HEK293 (cell line): ENCODE measurements at regions not wholly inside any gene's neighbourhood (a gene's known extent, or its start where the extent isn't known, plus 50 kb on each side); places are given as distances from the start of the nearest gene placed in this dataset.

ENCODE experiments used
- CTCF ChIA-PET: fragments of 350-600 bp; formaldehyde crosslinking; extraction: SDS; loops from one replicate; lab custom pipeline; 2021; ENCODE audit warnings: antibody characterized with exemption; lab: Yijun Ruan, JAX
- POLR2A ChIA-PET: fragments of 300-600 bp; formaldehyde crosslinking; extraction: SDS; loops from one replicate; lab custom pipeline; 2020; ENCODE audit warnings: antibody characterized with exemption, inconsistent platforms; lab: Yijun Ruan, JAX
- H3K27ac ChIP-seq: fragments of 200-500 bp; sonication (Bioruptor generic); 2 replicates; pipeline ENCODE4 v1.5.1; 2014; ENCODE audit warnings: low read depth, low read length, control low read depth, inconsistent platforms; ENCODE audit errors: extremely low read depth
- H3K36me3 ChIP-seq, 2 experiments: fragments of 200-500 bp in 1 of 2; sonication (Bioruptor generic) in 1 of 2; 1 replicate in 1 of 2; 2 replicates in 1 of 2; pipeline ENCODE4 v1.5.1; 2014 to 2017; ENCODE audit warnings: inconsistent platforms in 2 of 2, low read length in 2 of 2; ENCODE audit not compliant: control insufficient read depth in 2 of 2, insufficient read depth in 1 of 2
- H3K4me1 ChIP-seq: fragments of 200-500 bp; sonication (Bioruptor generic); 2 replicates; pipeline ENCODE4 v1.5.1; 2014; ENCODE audit warnings: mild to moderate bottlenecking, low read length, inconsistent platforms; ENCODE audit not compliant: control insufficient read depth, insufficient read depth
- H3K4me3 ChIP-seq: 2 replicates; pipeline ENCODE4 v1.5.1; 2011; ENCODE audit warnings: low read depth, mild to moderate bottlenecking, control low read depth, low read length, moderate library complexity
- H3K9me3 ChIP-seq: fragments of 200-500 bp; sonication (Bioruptor generic); 2 replicates; pipeline ENCODE4 v1.5.1; 2014; ENCODE audit warnings: low read depth, low read length, inconsistent platforms; ENCODE audit not compliant: control insufficient read depth, insufficient read depth
- GLIS1 ChIP-seq: fragments of 450-650 bp; formaldehyde crosslinking; IDR thresholded peaks from 2 replicates; pipeline ENCODE4 v1.5.1; 2016; ENCODE audit warnings: missing biosample characterization, missing genetic modification characterization
- HOXC10 ChIP-seq: sonication (generic); formaldehyde crosslinking; IDR thresholded peaks from 2 replicates; pipeline ENCODE4 v1.8.1; 2023; ENCODE audit warnings: mild to moderate bottlenecking, missing genetic modification reagents
- KLF10 ChIP-seq: fragments of 450-650 bp; IDR thresholded peaks from 2 replicates; pipeline ENCODE4 v1.5.1; 2018; ENCODE audit warnings: missing biosample characterization, mild to moderate bottlenecking, missing genetic modification characterization
- KLF17 ChIP-seq: fragments of 450-650 bp; formaldehyde crosslinking; IDR thresholded peaks from 2 replicates; pipeline ENCODE4 v1.5.1; 2016; ENCODE audit warnings: missing biosample characterization, missing genetic modification characterization
- MYNN ChIP-seq: fragments of 450-650 bp; formaldehyde crosslinking; IDR thresholded peaks from 2 replicates; pipeline ENCODE4 v1.5.1; 2016; ENCODE audit warnings: missing biosample characterization, missing genetic modification characterization, borderline replicate concordance
- MZF1 ChIP-seq: fragments of 450-650 bp; formaldehyde crosslinking; IDR thresholded peaks from 2 replicates; pipeline ENCODE4 v1.5.1; 2017; ENCODE audit warnings: missing biosample characterization, missing genetic modification characterization, borderline replicate concordance
- RBAK ChIP-seq: fragments of 450-650 bp; formaldehyde crosslinking; IDR thresholded peaks from 2 replicates; pipeline ENCODE4 v1.5.1; 2016; ENCODE audit warnings: missing biosample characterization, missing genetic modification characterization
- SALL2 ChIP-seq: fragments of 450-650 bp; formaldehyde crosslinking; IDR thresholded peaks from 2 replicates; pipeline ENCODE4 v1.5.0; 2017; ENCODE audit warnings: missing biosample characterization, mild to moderate bottlenecking, missing genetic modification characterization, borderline replicate concordance
- ZBTB8A ChIP-seq: fragments of 450-650 bp; formaldehyde crosslinking; IDR thresholded peaks from 2 replicates; pipeline ENCODE4 v1.5.1; 2016; ENCODE audit warnings: missing biosample characterization, missing genetic modification characterization
- ZIC2 ChIP-seq: fragments of 450-650 bp; formaldehyde crosslinking; IDR thresholded peaks from 2 replicates; pipeline ENCODE4 v1.5.1; 2016; ENCODE audit warnings: missing biosample characterization, missing genetic modification characterization
- ZNF121 ChIP-seq: fragments of 450-650 bp; formaldehyde crosslinking; IDR thresholded peaks from 2 replicates; pipeline ENCODE4 v1.5.1; 2016; ENCODE audit warnings: missing biosample characterization, missing genetic modification characterization
- ZNF138 ChIP-seq: fragments of 450-650 bp; formaldehyde crosslinking; IDR thresholded peaks from 2 replicates; pipeline ENCODE4 v1.5.1; 2016; ENCODE audit warnings: missing biosample characterization, missing genetic modification characterization, borderline replicate concordance
- ZNF184 ChIP-seq: fragments of 450-650 bp; IDR thresholded peaks from 2 replicates; pipeline ENCODE4 v1.5.1; 2018; ENCODE audit warnings: missing biosample characterization, mild to moderate bottlenecking, missing genetic modification characterization
- ZNF302 ChIP-seq: fragments of 450-650 bp; formaldehyde crosslinking; IDR thresholded peaks from 2 replicates; pipeline ENCODE4 v1.5.1; 2016; ENCODE audit warnings: missing biosample characterization, missing genetic modification characterization, low read depth
- ZNF335 ChIP-seq: fragments of 450-650 bp; formaldehyde crosslinking; conservative IDR thresholded peaks from 2 replicates; pipeline ENCODE4 v1.5.1; 2016; ENCODE audit warnings: missing biosample characterization, missing genetic modification characterization
- ZNF354C ChIP-seq: fragments of 450-650 bp; formaldehyde crosslinking; IDR thresholded peaks from 2 replicates; pipeline ENCODE4 v1.5.1; 2016; ENCODE audit warnings: missing biosample characterization, missing genetic modification characterization, low read depth, borderline replicate concordance
- ZNF433 ChIP-seq: fragments of 450-650 bp; formaldehyde crosslinking; IDR thresholded peaks from 2 replicates; pipeline ENCODE4 v1.5.1; 2016; ENCODE audit warnings: missing biosample characterization, missing genetic modification characterization, low read depth
- ZNF488 ChIP-seq: fragments of 450-650 bp; formaldehyde crosslinking; IDR thresholded peaks from 2 replicates; pipeline ENCODE4 v1.5.1; 2016; ENCODE audit warnings: missing biosample characterization, missing genetic modification characterization
- ZNF529 ChIP-seq: fragments of 450-650 bp; formaldehyde crosslinking; IDR thresholded peaks from 2 replicates; pipeline ENCODE4 v1.5.1; 2017; ENCODE audit warnings: missing genetic modification characterization, missing biosample characterization; ENCODE audit not compliant: insufficient replicate concordance
- ZNF548 ChIP-seq: fragments of 450-650 bp; formaldehyde crosslinking; IDR thresholded peaks from 2 replicates; pipeline ENCODE4 v1.5.1; 2016; ENCODE audit warnings: missing biosample characterization, missing genetic modification characterization
- ZNF560 ChIP-seq: fragments of 450-650 bp; formaldehyde crosslinking; IDR thresholded peaks from 2 replicates; pipeline ENCODE4 v1.5.1; 2017; ENCODE audit warnings: missing biosample characterization, missing genetic modification characterization, borderline replicate concordance
- ZNF561 ChIP-seq: fragments of 450-650 bp; IDR thresholded peaks from 2 replicates; pipeline ENCODE4 v1.5.1; 2018; ENCODE audit warnings: missing biosample characterization, missing genetic modification characterization, borderline replicate concordance
- ZNF571 ChIP-seq: fragments of 450-650 bp; formaldehyde crosslinking; IDR thresholded peaks from 2 replicates; pipeline ENCODE4 v1.5.0; 2017; ENCODE audit warnings: missing biosample characterization, missing genetic modification characterization
- ZNF707 ChIP-seq: fragments of 450-650 bp; formaldehyde crosslinking; IDR thresholded peaks from 2 replicates; pipeline ENCODE4 v1.5.1; 2016; ENCODE audit warnings: missing biosample characterization, missing genetic modification characterization
- ZNF776 ChIP-seq: fragments of 450-650 bp; formaldehyde crosslinking; IDR thresholded peaks from 2 replicates; pipeline ENCODE4 v1.5.0; 2017; ENCODE audit warnings: missing biosample characterization, missing genetic modification characterization, borderline replicate concordance
- ZNF830 ChIP-seq: fragments of 450-650 bp; IDR thresholded peaks from 2 replicates; pipeline ENCODE4 v1.5.0; 2018; ENCODE audit warnings: missing biosample characterization, missing genetic modification characterization, low read depth, mild to moderate bottlenecking, moderate library complexity
- ZNF837 ChIP-seq: fragments of 450-650 bp; formaldehyde crosslinking; IDR thresholded peaks from 2 replicates; pipeline ENCODE4 v1.5.1; 2016; ENCODE audit warnings: missing biosample characterization, missing genetic modification characterization
- ZSCAN5A ChIP-seq: fragments of 450-650 bp; formaldehyde crosslinking; IDR thresholded peaks from 2 replicates; pipeline ENCODE4 v1.5.1; 2016; ENCODE audit warnings: missing biosample characterization, missing genetic modification characterization
- TF ChIP-seq, protein P1 (sequence below): fragments of 450-650 bp; formaldehyde crosslinking; IDR thresholded peaks from 2 replicates; pipeline ENCODE4 v1.5.1; 2016; ENCODE audit warnings: missing biosample characterization, missing genetic modification characterization
- TF ChIP-seq, protein P2 (sequence below): fragments of 450-650 bp; formaldehyde crosslinking; IDR thresholded peaks from 2 replicates; pipeline ENCODE4 v1.5.1; 2016; ENCODE audit warnings: missing biosample characterization, missing genetic modification characterization

GRCh38 chr2:59083075-59083828 is 842.1 kb upstream of the FANCL start:
- H3K9me3 ChIP-seq, result no peaks in the 10 kb centered on the region
- peaks cover 13% of the 10 kb centered on the region for H3K4me1 ChIP-seq
- no peaks in the 10 kb centered on the region for H3K36me3 ChIP-seq
- TF ChIP-seq MYNN (tag by site-specific recombination) (no peak), ZNF488 (tag by site-specific recombination) (no peak), ZNF302 (tag by site-specific recombination) (no peak), GLIS1 (tag by site-specific recombination) (no peak), ZNF121 (tag by site-specific recombination) (no peak), ZNF433 (tag by site-specific recombination) (no peak), SALL2 (tag by site-specific recombination) (no peak), RBAK (tag by site-specific recombination) (no peak), ZNF571 (tag by site-specific recombination) (no peak), HOXC10 (CRISPR knock-in tag) (no peak), ZNF548 (tag by site-specific recombination) (no peak), ZNF561 (no peak), ZNF184 (no peak), KLF17 (tag by site-specific recombination) (no peak), ZNF354C (no peak), ZNF830 (no peak), ZNF335 (tag by site-specific recombination) (no peak), ZNF776 (tag by site-specific recombination) (no peak), ZNF837 (tag by site-specific recombination) (no peak)
- TF ChIP-seq, protein P1, sequence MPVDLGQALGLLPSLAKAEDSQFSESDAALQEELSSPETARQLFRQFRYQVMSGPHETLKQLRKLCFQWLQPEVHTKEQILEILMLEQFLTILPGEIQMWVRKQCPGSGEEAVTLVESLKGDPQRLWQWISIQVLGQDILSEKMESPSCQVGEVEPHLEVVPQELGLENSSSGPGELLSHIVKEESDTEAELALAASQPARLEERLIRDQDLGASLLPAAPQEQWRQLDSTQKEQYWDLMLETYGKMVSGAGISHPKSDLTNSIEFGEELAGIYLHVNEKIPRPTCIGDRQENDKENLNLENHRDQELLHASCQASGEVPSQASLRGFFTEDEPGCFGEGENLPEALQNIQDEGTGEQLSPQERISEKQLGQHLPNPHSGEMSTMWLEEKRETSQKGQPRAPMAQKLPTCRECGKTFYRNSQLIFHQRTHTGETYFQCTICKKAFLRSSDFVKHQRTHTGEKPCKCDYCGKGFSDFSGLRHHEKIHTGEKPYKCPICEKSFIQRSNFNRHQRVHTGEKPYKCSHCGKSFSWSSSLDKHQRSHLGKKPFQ (tag by site-specific recombination), result no peak
- no peak overlapping the region for H3K4me3 ChIP-seq
- POLR2A ChIA-PET, result no interaction called here
- H3K27ac ChIP-seq, result no peak overlapping the region
- CTCF ChIA-PET, result interaction anchor here (0.6 kb wide), 1 partner anchor 65 kb away, joined by 3 read pairs; no protein-coding TSS in a partner anchor

DNA sequence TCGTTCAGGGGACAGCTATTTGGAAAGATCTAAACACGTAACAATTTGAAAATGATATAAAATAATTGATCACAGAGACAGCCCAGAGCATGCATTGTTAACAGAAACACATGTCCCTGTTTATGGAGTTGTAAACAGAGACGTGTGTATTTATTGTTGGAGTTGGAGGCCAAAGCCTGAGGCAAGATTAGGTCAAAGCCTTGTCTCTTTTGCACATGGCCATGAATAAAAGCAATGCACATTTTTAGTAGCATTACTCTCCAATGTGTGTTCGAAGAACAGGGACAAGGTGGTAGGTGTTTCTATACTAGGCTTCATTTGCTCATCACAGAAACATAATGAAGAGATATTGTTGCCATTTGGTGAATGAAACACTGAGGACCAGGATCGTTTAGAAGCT is 841.5 kb upstream of the FANCL start:
- Histone ChIP-seq H3K36me3 (no peaks in the 10 kb centered on the region), H3K27ac (no peak overlapping the region), H3K4me3 (no peak overlapping the region), H3K4me1 (peaks cover 13% of the 10 kb centered on the region), H3K9me3 (no peaks in the 10 kb centered on the region)
- ChIA-PET CTCF (interaction anchor here (0.8 kb wide), 2 partner anchors 15 to 100 kb away, joined by 3 to 5 read pairs; no protein-coding TSS in a partner anchor), POLR2A (no interaction called here)
- TF ChIP-seq, protein P2, sequence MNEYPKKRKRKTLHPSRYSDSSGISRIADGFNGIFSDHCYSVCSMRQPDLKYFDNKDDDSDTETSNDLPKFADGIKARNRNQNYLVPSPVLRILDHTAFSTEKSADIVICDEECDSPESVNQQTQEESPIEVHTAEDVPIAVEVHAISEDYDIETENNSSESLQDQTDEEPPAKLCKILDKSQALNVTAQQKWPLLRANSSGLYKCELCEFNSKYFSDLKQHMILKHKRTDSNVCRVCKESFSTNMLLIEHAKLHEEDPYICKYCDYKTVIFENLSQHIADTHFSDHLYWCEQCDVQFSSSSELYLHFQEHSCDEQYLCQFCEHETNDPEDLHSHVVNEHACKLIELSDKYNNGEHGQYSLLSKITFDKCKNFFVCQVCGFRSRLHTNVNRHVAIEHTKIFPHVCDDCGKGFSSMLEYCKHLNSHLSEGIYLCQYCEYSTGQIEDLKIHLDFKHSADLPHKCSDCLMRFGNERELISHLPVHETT (tag by site-specific recombination), result no peak
- TF ChIP-seq MZF1 (tag by site-specific recombination) (no peak), ZBTB8A (tag by site-specific recombination) (no peak), ZNF138 (no peak), KLF10 (tag by site-specific recombination) (no peak), KLF17 (tag by site-specific recombination) (no peak), ZNF529 (tag by site-specific recombination) (no peak), ZNF560 (tag by site-specific recombination) (no peak), ZNF707 (tag by site-specific recombination) (no peak), ZSCAN5A (no peak), ZIC2 (tag by site-specific recombination) (no peak)
